Smooth muscle cell (in vitro differentiated cells): ENCODE measurements at regions not wholly inside any gene's neighbourhood (a gene's known extent, or its start where the extent isn't known, plus 50 kb on each side); places are given as distances from the start of the nearest gene placed in this dataset.

Experiments used
- DNase-seq: peaks from one replicate; lab custom pipeline; 2025; ENCODE audit not compliant: unreplicated experiment; lab: John Stamatoyannopoulos, UW
- H2AFZ ChIP-seq: fragments of 200-600 bp; sonication (generic); 2 replicates; pipeline ENCODE4 v1.6.0; 2016; ENCODE audit warnings: antibody characterized with exemption, low read depth, mild to moderate bottlenecking
- H3F3A ChIP-seq: fragments of 200-600 bp; sonication (generic); 2 replicates; pipeline ENCODE4 v1.6.0; 2017; ENCODE audit warnings: antibody characterized with exemption, low read depth
- H3K27ac ChIP-seq: fragments of 200-600 bp; sonication (generic); 2 replicates; pipeline ENCODE4 v1.5.1; 2016; ENCODE audit warnings: low read depth, mild to moderate bottlenecking
- H3K27me3 ChIP-seq: fragments of 200-600 bp; sonication (generic); 2 replicates; pipeline ENCODE4 v1.6.1; 2016; ENCODE audit warnings: low read depth, mild to moderate bottlenecking
- H3K36me3 ChIP-seq: fragments of 200-600 bp; sonication (generic); 2 replicates; pipeline ENCODE4 v1.5.1; 2016; ENCODE audit warnings: low read depth
- H3K4me1 ChIP-seq: fragments of 200-600 bp; sonication (generic); 2 replicates; pipeline ENCODE4 v1.5.1; 2016; ENCODE audit warnings: low read depth
- H3K4me2 ChIP-seq: fragments of 200-600 bp; sonication (generic); 2 replicates; pipeline ENCODE4 v1.6.0; 2016; ENCODE audit warnings: mild to moderate bottlenecking
- H3K4me3 ChIP-seq: fragments of 200-600 bp; sonication (generic); 2 replicates; pipeline ENCODE4 v1.5.1; 2016; ENCODE audit warnings: mild to moderate bottlenecking
- H3K79me2 ChIP-seq: fragments of 200-600 bp; sonication (generic); 2 replicates; pipeline ENCODE4 v1.6.0; 2016; ENCODE audit warnings: low read depth, mild to moderate bottlenecking
- H3K9ac ChIP-seq: fragments of 200-600 bp; sonication (generic); 2 replicates; pipeline ENCODE4 v1.6.0; 2016; ENCODE audit warnings: low read depth
- H3K9me3 ChIP-seq: fragments of 200-600 bp; sonication (generic); replicated peaks from 2 replicates; pipeline ENCODE4 v1.5.1; 2016; ENCODE audit warnings: low read depth
- H4K20me1 ChIP-seq: fragments of 200-600 bp; sonication (generic); 2 replicates; pipeline ENCODE4 v1.6.0; 2016; ENCODE audit warnings: low read depth
- CTCF ChIP-seq: fragments of 200-600 bp; sonication (generic); IDR thresholded peaks from 2 replicates; pipeline ENCODE4 v1.5.1; 2017; ENCODE audit warnings: borderline replicate concordance, mild to moderate bottlenecking, antibody characterized with exemption; ENCODE audit not compliant: insufficient read depth, poor library complexity, severe bottlenecking
- WGBS: methylation state at CpG from one replicate; pipeline ENCODE4 v1.1.7; 2016; ENCODE audit warnings: low lambda C conversion rate; 5-methylcytosine and 5-hydroxymethylcytosine counted together

GRCh38 chr4:120622601-120623000, 299.9 kb downstream of the PRDM5 start:
- no peak overlapping the region for H3K27ac ChIP-seq
- no peaks in the 10 kb centered on the region for H3K4me1 ChIP-seq
- no peak for TF ChIP-seq CTCF
- no peak for DNase-seq
- H3K36me3 ChIP-seq, result no peaks in the 10 kb centered on the region
- H3K9ac ChIP-seq, result no peak overlapping the region
- H3K4me2 ChIP-seq, result no peak overlapping the region
- H3K4me3 ChIP-seq, result no peak overlapping the region
- no peaks in the 10 kb centered on the region for H3K79me2 ChIP-seq
- no peaks in the 10 kb centered on the region for H4K20me1 ChIP-seq
- H3F3A ChIP-seq, result no peaks in the 10 kb centered on the region
- no peaks in the 10 kb centered on the region for H3K9me3 ChIP-seq
- no peaks in the 10 kb centered on the region for H3K27me3 ChIP-seq
- H2AFZ ChIP-seq, result no peak overlapping the region

- no peak for TF ChIP-seq CTCF
- Histone ChIP-seq H3K4me1 (no peaks in the 10 kb centered on the region), H3K36me3 (no peaks in the 10 kb centered on the region), H3K9me3 (no peaks in the 10 kb centered on the region), H3K27me3 (no peaks in the 10 kb centered on the region), H2AFZ (no peak overlapping the region), H3K4me2 (no peak overlapping the region), H3K4me3 (no peak overlapping the region), H3K27ac (no peak overlapping the region), H3K79me2 (no peaks in the 10 kb centered on the region), H4K20me1 (no peaks in the 10 kb centered on the region), H3K9ac (no peak overlapping the region), H3F3A (no peaks in the 10 kb centered on the region)
- DNase-seq, result no peak
Measured at GRCh38 chr4:120617171-120617570, 305.4 kb downstream of the PRDM5 start.

- WGBS, result 47% methylated on average over 1 of the region's 1 CpG
- no peaks in the 10 kb centered on the region for H3K79me2 ChIP-seq
- DNase-seq, result no peak
Measured at GRCh38 chr4:120616041-120616440, 306.5 kb downstream of the PRDM5 start.

More at GRCh38 chr4:120616041-120616440, 306.5 kb downstream of the PRDM5 start:
- no peaks in the 10 kb centered on the region for H3F3A ChIP-seq
- H3K36me3 ChIP-seq, result no peaks in the 10 kb centered on the region
- H2AFZ ChIP-seq, result no peak overlapping the region
- H3K4me2 ChIP-seq, result peak overlapping the region; percentile 28
- no peaks in the 10 kb centered on the region for H3K27me3 ChIP-seq
- no peak overlapping the region for H3K27ac ChIP-seq
- H4K20me1 ChIP-seq, result no peaks in the 10 kb centered on the region
- no peak for TF ChIP-seq CTCF
- no peak overlapping the region for H3K4me3 ChIP-seq
- no peaks in the 10 kb centered on the region for H3K9me3 ChIP-seq
- no peak overlapping the region for H3K9ac ChIP-seq
- H3K4me1 ChIP-seq, result no peaks in the 10 kb centered on the region
